Activated CD4-positive, alpha-beta T cell treated with anti-CD3 and anti-CD28 coated beads, Interleukin-2, amount 50 U/mL, for 24 hours (primary cell): ENCODE measurements at regions not wholly inside any gene's neighbourhood (a gene's known extent, or its start where the extent isn't known, plus 50 kb on each side); places are given as distances from the start of the nearest gene placed in this dataset.
"Not testable (repeated sequence)": the region's sequence is repeated elsewhere in the genome, so short reads cannot be mapped to it uniquely, and the experiment has no call there.

ENCODE experiments used
- DNase-seq, 2 donors: peaks; one replicate each; pipeline ENCODE4 v3.0.0-alpha.2; 2020; ENCODE audit warnings: low read depth in 1 of 2, low spot score in 1 of 2

GRCh38 chr7:69489533-69489932 is 108.7 kb upstream of the AUTS2 start:
- no peak for DNase-seq

GRCh38 chr7:69498671-69499070 is 99.6 kb upstream of the AUTS2 start:
- DNase-seq: no peak

- no peak for DNase-seq
Observed at GRCh38 chr7:69502358-69502757, 95.9 kb upstream of the AUTS2 start.

GRCh38 chr7:69504733-69505420 is 93.4 kb upstream of the AUTS2 start:
- no peak for DNase-seq

- no peak for DNase-seq
Observed at GRCh38 chr7:69508736-69509135, 89.5 kb upstream of the AUTS2 start.

GRCh38 chr7:69510114-69510513 is 88.2 kb upstream of the AUTS2 start:
- no peak for DNase-seq

GRCh38 chr7:69515495-69516212 is 82.6 kb upstream of the AUTS2 start:
- DNase-seq: no peak

- DNase-seq: no peak
Observed at GRCh38 chr7:69516238-69516820, 81.9 kb upstream of the AUTS2 start.

- DNase-seq: no peak
Observed at GRCh38 chr7:69517985-69518704, 80.1 kb upstream of the AUTS2 start.

- no peak for DNase-seq
Observed at GRCh38 chr7:69518705-69519077, 79.6 kb upstream of the AUTS2 start.

- no peak for DNase-seq
Observed at GRCh38 chr7:69526570-69526969, 71.7 kb upstream of the AUTS2 start.

GRCh38 chr7:69527706-69528105 is 70.6 kb upstream of the AUTS2 start:
- no peak for DNase-seq

- no peak for DNase-seq
Observed at GRCh38 chr7:69531050-69531449, 67.2 kb upstream of the AUTS2 start.

- DNase-seq: no peak
Observed at GRCh38 chr7:69534461-69535041, 63.7 kb upstream of the AUTS2 start.

- no peak for DNase-seq
Observed at GRCh38 chr7:69537691-69538090, 60.6 kb upstream of the AUTS2 start.

GRCh38 chr7:69539531-69539930 is 58.7 kb upstream of the AUTS2 start:
- no peak for DNase-seq

- DNase-seq: no peak
Observed at GRCh38 chr7:69540287-69540686, 58.0 kb upstream of the AUTS2 start.

GRCh38 chr7:69541779-69542432 is 56.4 kb upstream of the AUTS2 start:
- not testable (repeated sequence) for DNase-seq

- no peak for DNase-seq
Observed at GRCh38 chr7:69545175-69545574, 53.1 kb upstream of the AUTS2 start.
